RPMI7951 (cell line): ENCODE measurements at regions not wholly inside any gene's neighbourhood (a gene's known extent, or its start where the extent isn't known, plus 50 kb on each side); places are given as distances from the start of the nearest gene placed in this dataset.

Experiments
- DNase-seq: peaks from one replicate; pipeline ENCODE4 v3.0.0-alpha.2; 2012; ENCODE audit warnings: low read depth

- DNase-seq: no peak
Measured at GRCh38 chr2:181114021-181114420, 133.6 kb downstream of the UBE2E3 start.

- DNase-seq: no peak
Measured at GRCh38 chr2:181116261-181116660, 135.9 kb downstream of the UBE2E3 start.

GRCh38 chr2:181117206-181117925 is 137.0 kb downstream of the UBE2E3 start:
- DNase-seq: no peak

- DNase-seq: peak; percentile 28
Measured at GRCh38 chr2:181120625-181121024, 140.2 kb downstream of the UBE2E3 start.

GRCh38 chr2:181121996-181122395 is 141.6 kb downstream of the UBE2E3 start:
- no peak for DNase-seq

- DNase-seq: no peak
Measured at GRCh38 chr2:181122601-181123000, 142.2 kb downstream of the UBE2E3 start.

- DNase-seq: peak; percentile 25
Measured at GRCh38 chr2:181123798-181124231, 143.4 kb downstream of the UBE2E3 start.

- DNase-seq: no peak
Measured at GRCh38 chr2:181124497-181124896, 144.1 kb downstream of the UBE2E3 start.

- no peak for DNase-seq
Measured at GRCh38 chr2:181125359-181125758, 145.0 kb downstream of the UBE2E3 start.

GRCh38 chr2:181126311-181126868 is 146.0 kb downstream of the UBE2E3 start:
- DNase-seq: no peak

- DNase-seq: no peak
Measured at GRCh38 chr2:181128199-181128598, 147.8 kb downstream of the UBE2E3 start.

GRCh38 chr2:181129364-181130056 is 149.1 kb downstream of the UBE2E3 start:
- DNase-seq: no peak

GRCh38 chr2:181130686-181131085 is 150.3 kb downstream of the UBE2E3 start:
- DNase-seq: no peak

- no peak for DNase-seq
Measured at GRCh38 chr2:181131584-181131983, 151.2 kb downstream of the UBE2E3 start.

GRCh38 chr2:181138816-181139215 is 158.4 kb downstream of the UBE2E3 start:
- peak; percentile 39 for DNase-seq

GRCh38 chr2:181139831-181140230 is 159.4 kb downstream of the UBE2E3 start:
- no peak for DNase-seq

- DNase-seq: peak; percentile 33
Measured at GRCh38 chr2:181140414-181140813, 160.0 kb downstream of the UBE2E3 start.

- no peak for DNase-seq
Measured at GRCh38 chr2:181140928-181141327, 160.5 kb downstream of the UBE2E3 start.

GRCh38 chr2:181141676-181142075 is 161.3 kb downstream of the UBE2E3 start:
- DNase-seq: no peak

- no peak for DNase-seq
Measured at GRCh38 chr2:181142514-181142913, 162.1 kb downstream of the UBE2E3 start.

- no peak for DNase-seq
Measured at GRCh38 chr2:181143790-181144300, 163.4 kb downstream of the UBE2E3 start.

- no peak for DNase-seq
Measured at GRCh38 chr2:181145645-181146044, 165.2 kb downstream of the UBE2E3 start.

GRCh38 chr2:181146171-181146570 is 165.8 kb downstream of the UBE2E3 start:
- no peak for DNase-seq
